KMS-11 (cell line): ENCODE measurements at regions not wholly inside any gene's neighbourhood (a gene's known extent, or its start where the extent isn't known, plus 50 kb on each side); places are given as distances from the start of the nearest gene placed in this dataset.

Source experiments
- H2AFZ ChIP-seq: fragments of 200-600 bp; sonication (generic); 2 replicates; pipeline ENCODE4 v1.6.1; 2016; ENCODE audit warnings: antibody characterized with exemption, mixed run types, low read depth
- H3K27ac ChIP-seq: fragments of 200-600 bp; sonication (generic); 2 replicates; pipeline ENCODE4 v1.6.1; 2016; ENCODE audit warnings: mild to moderate bottlenecking, mixed run types
- H3K27me3 ChIP-seq: fragments of 200-600 bp; sonication (generic); 2 replicates; pipeline ENCODE4 v1.6.1; 2017; ENCODE audit warnings: mild to moderate bottlenecking, low read depth, mixed run types, moderate library complexity; ENCODE audit not compliant: insufficient read depth
- H3K36me3 ChIP-seq: fragments of 200-600 bp; sonication (generic); 2 replicates; pipeline ENCODE4 v1.6.1; 2017; ENCODE audit warnings: mild to moderate bottlenecking, mixed run types; ENCODE audit not compliant: insufficient read depth
- H3K4me1 ChIP-seq: fragments of 200-600 bp; sonication (generic); 2 replicates; pipeline ENCODE4 v1.6.1; 2016; ENCODE audit warnings: mild to moderate bottlenecking, low read depth, mixed run types; ENCODE audit not compliant: poor library complexity, severe bottlenecking
- H3K4me2 ChIP-seq: fragments of 200-600 bp; sonication (generic); 2 replicates; pipeline ENCODE4 v1.7.0; 2016; ENCODE audit warnings: mild to moderate bottlenecking, mixed run types
- H3K4me3 ChIP-seq: fragments of 200-600 bp; sonication (generic); IDR thresholded peaks from 2 replicates; pipeline ENCODE4 v1.6.1; 2017; ENCODE audit warnings: low read depth, low read length, mixed read lengths; ENCODE audit not compliant: insufficient read depth
- H3K79me2 ChIP-seq: fragments of 200-600 bp; sonication (generic); 2 replicates; pipeline ENCODE4 v1.6.1; 2016; ENCODE audit warnings: low read depth, mixed run types; ENCODE audit not compliant: insufficient read depth
- H3K9ac ChIP-seq: fragments of 200-600 bp; sonication (generic); 2 replicates; pipeline ENCODE4 v1.6.1; 2016; ENCODE audit warnings: mild to moderate bottlenecking, mixed run types
- H4K20me1 ChIP-seq: fragments of 200-600 bp; sonication (generic); 2 replicates; pipeline ENCODE4 v1.6.1; 2016; ENCODE audit warnings: mild to moderate bottlenecking, mixed run types; ENCODE audit not compliant: insufficient read depth
- CTCF ChIP-seq: fragments of 200-600 bp; sonication (generic); conservative IDR thresholded peaks from 2 replicates; pipeline ENCODE4 v1.6.1; 2017; ENCODE audit warnings: low read depth, mild to moderate bottlenecking, antibody characterized with exemption, low read length, moderate library complexity, mixed read lengths

DNA sequence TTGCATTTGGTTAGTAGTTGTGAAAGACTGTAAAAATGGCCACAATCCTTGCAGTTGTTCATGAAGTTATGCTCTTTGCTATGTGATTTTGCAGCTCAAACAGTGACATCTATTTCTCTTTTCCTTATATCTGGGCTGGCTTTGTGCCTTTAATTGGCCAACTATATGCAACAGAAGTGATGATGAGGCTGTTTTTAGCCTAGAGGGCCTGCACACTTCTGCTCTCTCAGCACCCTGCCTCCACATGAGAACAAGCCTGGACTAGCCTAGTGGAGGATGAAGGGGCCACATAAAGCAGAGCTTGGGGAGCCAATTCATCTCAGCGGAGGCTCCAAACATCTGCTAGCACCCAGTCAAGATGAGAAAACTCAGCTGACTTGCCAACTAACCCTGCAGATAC, 339.8 kb downstream of the OMA1 start:
- Histone ChIP-seq H3K4me1 (no peaks in the 10 kb centered on the region), H2AFZ (no peak overlapping the region)

GRCh38 chr1:58204284-58204683, 342.2 kb downstream of the OMA1 start:
- TF ChIP-seq CTCF, result no peak
- no peak overlapping the region for H2AFZ ChIP-seq
- no peaks in the 10 kb centered on the region for H3K4me1 ChIP-seq
- H3K4me2 ChIP-seq, result no peak overlapping the region
- no peaks in the 10 kb centered on the region for H3K27me3 ChIP-seq
- H3K4me3 ChIP-seq, result no peak overlapping the region
- H3K9ac ChIP-seq, result no peak overlapping the region
- no peak overlapping the region for H3K27ac ChIP-seq
- no peaks in the 10 kb centered on the region for H3K36me3 ChIP-seq
- H4K20me1 ChIP-seq, result no peaks in the 10 kb centered on the region
- H3K79me2 ChIP-seq, result no peaks in the 10 kb centered on the region

More for the DNA sequence above, 339.8 kb downstream of the OMA1 start:
- no peak overlapping the region for H3K4me2 ChIP-seq
- H3K27ac ChIP-seq, result no peak overlapping the region
- H3K36me3 ChIP-seq, result no peaks in the 10 kb centered on the region
- no peak overlapping the region for H3K9ac ChIP-seq
- H3K79me2 ChIP-seq, result no peaks in the 10 kb centered on the region
- no peaks in the 10 kb centered on the region for H4K20me1 ChIP-seq
- H3K4me3 ChIP-seq, result no peak overlapping the region
- no peaks in the 10 kb centered on the region for H3K27me3 ChIP-seq
- no peak for TF ChIP-seq CTCF

DNA sequence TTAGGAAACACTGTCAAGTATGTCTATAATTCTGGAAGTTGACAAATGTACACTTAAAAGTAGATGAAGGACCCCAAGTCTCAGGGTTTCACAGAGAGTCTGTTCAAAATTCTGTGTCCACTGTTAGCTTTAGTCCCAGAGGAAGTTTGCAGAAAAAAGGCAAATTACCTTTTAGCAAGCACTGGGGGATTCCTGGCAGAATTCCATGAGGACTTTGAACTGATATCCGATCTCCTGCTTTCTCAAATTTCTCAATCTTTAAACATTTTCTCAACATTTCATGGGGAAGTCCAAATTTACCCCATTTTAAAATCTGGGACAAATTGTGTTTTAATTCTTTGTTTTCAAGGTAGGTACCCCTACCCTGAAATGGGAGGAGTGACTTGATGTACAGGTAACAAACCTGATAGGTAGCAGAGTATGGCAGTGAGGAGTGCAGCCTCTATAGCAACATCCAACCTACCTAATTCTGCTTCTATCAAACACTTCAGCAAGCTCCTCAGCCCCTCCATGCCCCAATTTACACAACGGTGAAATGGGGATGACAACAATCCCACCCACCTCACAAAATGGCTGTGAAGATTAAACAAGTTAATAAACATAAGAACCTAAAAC, 344.9 kb downstream of the OMA1 start:
- no peak overlapping the region for H3K4me2 ChIP-seq
- no peak overlapping the region for H3K4me3 ChIP-seq
- H3K36me3 ChIP-seq, result no peaks in the 10 kb centered on the region
- no peak overlapping the region for H2AFZ ChIP-seq
- no peak for TF ChIP-seq CTCF
- H4K20me1 ChIP-seq, result no peaks in the 10 kb centered on the region
- H3K79me2 ChIP-seq, result no peaks in the 10 kb centered on the region
- no peak overlapping the region for H3K9ac ChIP-seq
- no peaks in the 10 kb centered on the region for H3K4me1 ChIP-seq
- no peaks in the 10 kb centered on the region for H3K27me3 ChIP-seq
- no peak overlapping the region for H3K27ac ChIP-seq

GRCh38 chr1:58200437-58200836, 346.1 kb downstream of the OMA1 start:
- no peak overlapping the region for H2AFZ ChIP-seq
- H3K4me1 ChIP-seq, result no peaks in the 10 kb centered on the region
- no peak overlapping the region for H3K27ac ChIP-seq
- H3K27me3 ChIP-seq, result no peaks in the 10 kb centered on the region
- no peaks in the 10 kb centered on the region for H3K79me2 ChIP-seq
- H3K9ac ChIP-seq, result no peak overlapping the region
- no peak overlapping the region for H3K4me3 ChIP-seq
- no peaks in the 10 kb centered on the region for H4K20me1 ChIP-seq
- no peaks in the 10 kb centered on the region for H3K36me3 ChIP-seq
- TF ChIP-seq CTCF, result no peak
- H3K4me2 ChIP-seq, result no peak overlapping the region
